ENCODE measurements at regions not wholly inside any gene's neighbourhood (a gene's known extent, or its start where the extent isn't known, plus 50 kb on each side); places are given as distances from the start of the nearest gene placed in this dataset.

- DNase-seq (ENCODE audit: low spot score), result no peak
- no peak for TF ChIP-seq FOXA1 (IDR thresholded peaks at IDR 0.05)
- no peak for TF ChIP-seq NR2F2 (IDR thresholded peaks at IDR 0.05)
- TF ChIP-seq, protein P1, sequence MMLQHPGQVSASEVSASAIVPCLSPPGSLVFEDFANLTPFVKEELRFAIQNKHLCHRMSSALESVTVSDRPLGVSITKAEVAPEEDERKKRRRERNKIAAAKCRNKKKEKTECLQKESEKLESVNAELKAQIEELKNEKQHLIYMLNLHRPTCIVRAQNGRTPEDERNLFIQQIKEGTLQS (IDR thresholded peaks at IDR 0.05), result no peak
- no peak for TF ChIP-seq HNF4A (conservative IDR thresholded peaks at IDR 0.05)
- no peak for TF ChIP-seq SP1 (IDR thresholded peaks at IDR 0.05)
- TF ChIP-seq JUND (IDR thresholded peaks at IDR 0.05), result no peak
- no peak for TF ChIP-seq MAX (IDR thresholded peaks at IDR 0.05)
- no peak for TF ChIP-seq GABPA (IDR thresholded peaks at IDR 0.05 in 1 of 2, conservative IDR thresholded peaks at IDR 0.05 in 1 of 2)
- no peak for TF ChIP-seq FOXA2 (IDR thresholded peaks at IDR 0.05)
- no peak for TF ChIP-seq YY1 (IDR thresholded peaks at IDR 0.05)
- TF ChIP-seq RXRA (IDR thresholded peaks at IDR 0.05), result no peak
- no peak for TF ChIP-seq HNF4G (IDR thresholded peaks at IDR 0.05)
- TF ChIP-seq, protein P2, sequence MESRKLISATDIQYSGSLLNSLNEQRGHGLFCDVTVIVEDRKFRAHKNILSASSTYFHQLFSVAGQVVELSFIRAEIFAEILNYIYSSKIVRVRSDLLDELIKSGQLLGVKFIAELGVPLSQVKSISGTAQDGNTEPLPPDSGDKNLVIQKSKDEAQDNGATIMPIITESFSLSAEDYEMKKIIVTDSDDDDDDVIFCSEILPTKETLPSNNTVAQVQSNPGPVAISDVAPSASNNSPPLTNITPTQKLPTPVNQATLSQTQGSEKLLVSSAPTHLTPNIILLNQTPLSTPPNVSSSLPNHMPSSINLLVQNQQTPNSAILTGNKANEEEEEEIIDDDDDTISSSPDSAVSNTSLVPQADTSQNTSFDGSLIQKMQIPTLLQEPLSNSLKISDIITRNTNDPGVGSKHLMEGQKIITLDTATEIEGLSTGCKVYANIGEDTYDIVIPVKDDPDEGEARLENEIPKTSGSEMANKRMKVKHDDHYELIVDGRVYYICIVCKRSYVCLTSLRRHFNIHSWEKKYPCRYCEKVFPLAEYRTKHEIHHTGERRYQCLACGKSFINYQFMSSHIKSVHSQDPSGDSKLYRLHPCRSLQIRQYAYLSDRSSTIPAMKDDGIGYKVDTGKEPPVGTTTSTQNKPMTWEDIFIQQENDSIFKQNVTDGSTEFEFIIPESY (IDR thresholded peaks at IDR 0.05), result no peak
- no peak for TF ChIP-seq TAF1 (conservative IDR thresholded peaks at IDR 0.05)
- no peak for TF ChIP-seq RAD21 (IDR thresholded peaks at IDR 0.05)
- TF ChIP-seq EGR1 (IDR thresholded peaks at IDR 0.05; ENCODE audit: low read depth in 2 of 2), result no peak
- no peak for TF ChIP-seq REST (IDR thresholded peaks at IDR 0.05)
- TF ChIP-seq, protein P3, sequence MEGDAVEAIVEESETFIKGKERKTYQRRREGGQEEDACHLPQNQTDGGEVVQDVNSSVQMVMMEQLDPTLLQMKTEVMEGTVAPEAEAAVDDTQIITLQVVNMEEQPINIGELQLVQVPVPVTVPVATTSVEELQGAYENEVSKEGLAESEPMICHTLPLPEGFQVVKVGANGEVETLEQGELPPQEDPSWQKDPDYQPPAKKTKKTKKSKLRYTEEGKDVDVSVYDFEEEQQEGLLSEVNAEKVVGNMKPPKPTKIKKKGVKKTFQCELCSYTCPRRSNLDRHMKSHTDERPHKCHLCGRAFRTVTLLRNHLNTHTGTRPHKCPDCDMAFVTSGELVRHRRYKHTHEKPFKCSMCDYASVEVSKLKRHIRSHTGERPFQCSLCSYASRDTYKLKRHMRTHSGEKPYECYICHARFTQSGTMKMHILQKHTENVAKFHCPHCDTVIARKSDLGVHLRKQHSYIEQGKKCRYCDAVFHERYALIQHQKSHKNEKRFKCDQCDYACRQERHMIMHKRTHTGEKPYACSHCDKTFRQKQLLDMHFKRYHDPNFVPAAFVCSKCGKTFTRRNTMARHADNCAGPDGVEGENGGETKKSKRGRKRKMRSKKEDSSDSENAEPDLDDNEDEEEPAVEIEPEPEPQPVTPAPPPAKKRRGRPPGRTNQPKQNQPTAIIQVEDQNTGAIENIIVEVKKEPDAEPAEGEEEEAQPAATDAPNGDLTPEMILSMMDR (IDR thresholded peaks at IDR 0.05; ENCODE audit: low read depth, low read length, missing input control), result no peak
- Histone ChIP-seq H3K9ac (ENCODE audit: low read depth in 1 of 2, low read length in 2 of 2) (no peak overlapping the region), H3K4me3 (ENCODE audit: low read depth in 1 of 3, low read length in 3 of 3) (no peak overlapping the region), H3K27me3 (ENCODE audit: control insufficient read depth in 4 of 4, insufficient read depth in 4 of 4, low read length in 3 of 4) (peaks cover 0 to 4% (median 0%) of the 10 kb centered on the region in 4 donors), H3K27ac (ENCODE audit: low read depth in 1 of 2, low read length in 2 of 2) (no peak overlapping the region), H3K9me3 (ENCODE audit: control insufficient read depth in 4 of 4, low read length in 3 of 4) (no peaks in the 10 kb centered on the region), H3K36me3 (ENCODE audit: control insufficient read depth in 4 of 4, insufficient read depth in 3 of 4, low read depth in 1 of 4, low read length in 3 of 4) (no peaks in the 10 kb centered on the region), H3K4me1 (ENCODE audit: control insufficient read depth in 4 of 4, insufficient read depth in 4 of 4, low read length in 3 of 4) (no peaks in the 10 kb centered on the region)
- 82% methylated on average over 3 of the region's 3 CpGs for WGBS
Measured at GRCh38 chr5:58114324-58114723, 345.6 kb downstream of the PLK2 start.

Measured in liver (tissue), 8 donors.